ENCODE measurements at regions not wholly inside any gene's neighbourhood (a gene's known extent, or its start where the extent isn't known, plus 50 kb on each side); places are given as distances from the start of the nearest gene placed in this dataset.

DNA sequence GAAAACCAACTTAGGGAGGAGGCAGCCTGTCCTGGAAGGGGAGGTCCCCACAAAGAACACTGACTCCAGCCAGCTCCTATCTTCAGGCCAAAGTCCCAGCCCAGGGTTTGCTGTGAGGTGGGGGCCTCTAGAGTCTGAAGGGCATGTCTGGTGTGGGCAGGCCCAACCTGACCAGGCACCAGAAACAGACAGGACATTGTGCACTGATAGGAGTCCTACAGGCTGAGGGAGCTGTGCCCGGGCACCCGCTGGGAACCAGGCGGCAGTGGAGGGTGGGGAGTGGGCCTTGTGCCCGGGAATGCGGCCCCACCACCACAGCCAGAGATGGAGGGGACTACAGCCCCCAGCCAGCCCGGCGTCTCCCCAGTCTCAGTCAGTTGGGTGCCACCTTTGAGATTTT is 161.4 kb downstream of the WNT7A start:
- no peaks in the 10 kb centered on the region for H3K27me3 Mint-ChIP-seq
- no peak overlapping the region for H3K4me3 Mint-ChIP-seq
- H3K9me3 Mint-ChIP-seq, result peaks cover 10% of the 10 kb centered on the region
- H3K27ac Mint-ChIP-seq, result no peak overlapping the region
- no peaks in the 10 kb centered on the region for H3K4me1 Mint-ChIP-seq
- H3K36me3 Mint-ChIP-seq, result no peaks in the 10 kb centered on the region

DNA sequence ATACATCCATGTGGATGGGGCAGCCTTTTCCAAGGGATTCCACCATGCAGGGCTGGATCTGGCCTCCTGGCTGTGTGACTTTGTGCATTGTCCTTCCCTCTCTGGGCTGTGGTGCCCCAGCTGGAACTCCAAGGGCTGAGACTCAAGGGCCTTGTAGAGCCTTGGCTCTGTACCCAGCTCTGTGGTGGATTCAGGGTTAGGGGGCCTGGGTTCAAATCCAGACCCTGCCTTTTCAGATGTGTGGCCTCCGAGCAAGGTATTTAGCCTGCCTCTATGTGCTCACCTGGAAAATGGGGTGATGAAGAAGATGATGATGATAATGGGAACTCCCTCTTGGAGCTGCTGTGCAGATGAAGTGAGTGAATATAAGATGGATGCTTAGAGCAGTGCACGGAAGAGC is 161.9 kb downstream of the WNT7A start:
- no peaks in the 10 kb centered on the region for H3K4me1 Mint-ChIP-seq

DNA sequence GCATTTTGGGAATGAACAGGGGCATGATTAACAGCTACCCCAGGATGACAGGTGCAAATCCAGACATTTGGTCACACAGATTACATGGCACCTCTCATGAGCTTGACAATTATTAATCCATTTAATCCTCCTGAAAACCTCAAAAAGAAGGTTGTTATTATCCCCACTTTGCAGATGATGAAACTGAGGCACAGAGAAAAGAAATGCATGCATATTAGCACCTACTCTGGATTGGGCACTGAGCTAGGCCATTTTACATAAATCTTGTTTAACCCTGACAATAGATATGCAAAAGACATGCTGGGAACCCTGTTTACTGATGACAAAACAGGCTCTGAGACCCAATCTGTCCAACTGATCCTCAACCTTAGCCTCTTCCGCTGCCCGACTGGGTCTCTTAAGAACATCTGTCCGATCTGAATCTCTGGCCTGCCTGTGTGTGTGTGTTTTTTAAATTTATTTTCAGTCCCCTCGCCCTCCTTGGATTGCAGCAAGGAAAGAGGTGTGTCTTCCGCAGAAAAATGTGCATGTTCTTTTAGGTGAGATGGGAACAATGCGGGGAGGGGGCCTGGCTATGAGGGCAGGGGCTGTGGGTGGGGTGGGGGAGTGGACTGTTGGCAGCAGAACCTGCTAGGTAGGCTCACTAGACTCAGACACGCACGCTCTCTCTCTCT is 162.5 kb downstream of the WNT7A start:
- Mint-ChIP-seq H3K4me1 (no peaks in the 10 kb centered on the region), H3K27ac (no peak overlapping the region), H3K9me3 (no peaks in the 10 kb centered on the region), H3K27me3 (no peaks in the 10 kb centered on the region), H3K4me3 (no peak overlapping the region), H3K36me3 (no peaks in the 10 kb centered on the region)

More for the DNA sequence above, 161.9 kb downstream of the WNT7A start:
- H3K27me3 Mint-ChIP-seq, result no peaks in the 10 kb centered on the region
- H3K4me3 Mint-ChIP-seq, result no peak overlapping the region
- H3K27ac Mint-ChIP-seq, result no peak overlapping the region
- no peaks in the 10 kb centered on the region for H3K36me3 Mint-ChIP-seq
- H3K9me3 Mint-ChIP-seq, result peaks cover 6% of the 10 kb centered on the region

DNA sequence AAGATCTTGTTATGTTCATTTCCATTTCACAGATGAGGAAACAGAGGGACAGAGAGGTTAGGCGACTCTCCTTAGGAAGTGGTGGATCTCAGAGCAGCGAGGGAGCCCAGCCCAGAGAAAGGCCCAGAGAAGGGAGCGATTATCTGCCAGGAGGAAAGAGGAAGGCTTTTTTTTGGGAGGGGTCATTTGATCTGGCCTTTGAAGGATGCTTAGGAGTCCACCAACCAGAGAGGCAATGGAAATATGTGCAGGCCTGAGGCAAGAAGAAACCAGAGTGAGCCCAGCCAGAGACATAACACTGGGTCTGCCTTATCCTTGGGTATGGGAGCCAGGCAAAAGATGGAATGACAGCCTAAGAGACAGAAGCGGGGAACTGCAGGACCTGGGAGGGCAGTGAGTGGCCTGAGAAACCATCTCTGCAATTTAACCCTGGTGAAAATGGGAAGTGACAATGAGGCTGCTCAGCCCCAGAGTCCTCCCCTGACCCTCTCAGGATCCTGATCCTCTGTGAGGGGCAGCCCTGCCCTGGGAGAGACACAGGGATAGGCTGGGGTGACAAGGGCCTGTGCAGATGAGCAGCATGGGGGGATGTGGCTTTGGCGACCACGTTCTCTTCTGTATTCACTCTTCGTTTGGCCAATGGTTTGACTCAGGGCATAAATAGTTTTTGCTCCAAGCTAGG is 163.2 kb downstream of the WNT7A start:
- Mint-ChIP-seq H3K27me3 (no peaks in the 10 kb centered on the region), H3K4me3 (no peak overlapping the region), H3K9me3 (peaks cover 3% of the 10 kb centered on the region), H3K36me3 (no peaks in the 10 kb centered on the region), H3K4me1 (no peaks in the 10 kb centered on the region), H3K27ac (no peak overlapping the region)

DNA sequence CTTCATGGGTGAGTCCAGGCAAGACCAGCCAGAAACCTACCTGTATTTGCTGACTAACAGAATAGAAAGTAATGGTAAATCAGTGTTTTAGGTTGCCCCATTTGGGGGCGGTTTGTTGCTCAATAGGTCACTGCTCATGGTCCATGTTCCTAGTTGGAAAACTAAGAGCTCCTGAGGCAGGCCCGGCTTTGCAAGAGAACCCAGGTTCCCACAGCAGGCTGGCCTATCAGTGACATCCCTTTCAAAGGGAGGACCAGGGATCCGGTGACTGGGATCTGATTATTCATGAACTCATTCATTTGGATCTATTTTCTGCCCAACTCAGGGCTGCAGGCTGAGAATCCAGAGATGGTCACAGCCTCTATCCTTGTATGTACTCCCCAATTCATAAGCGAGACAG is 163.9 kb downstream of the WNT7A start:
- Mint-ChIP-seq H3K27me3 (no peaks in the 10 kb centered on the region), H3K4me1 (no peaks in the 10 kb centered on the region), H3K4me3 (no peak overlapping the region), H3K9me3 (peaks cover 4% of the 10 kb centered on the region), H3K27ac (no peak overlapping the region), H3K36me3 (no peaks in the 10 kb centered on the region)

DNA sequence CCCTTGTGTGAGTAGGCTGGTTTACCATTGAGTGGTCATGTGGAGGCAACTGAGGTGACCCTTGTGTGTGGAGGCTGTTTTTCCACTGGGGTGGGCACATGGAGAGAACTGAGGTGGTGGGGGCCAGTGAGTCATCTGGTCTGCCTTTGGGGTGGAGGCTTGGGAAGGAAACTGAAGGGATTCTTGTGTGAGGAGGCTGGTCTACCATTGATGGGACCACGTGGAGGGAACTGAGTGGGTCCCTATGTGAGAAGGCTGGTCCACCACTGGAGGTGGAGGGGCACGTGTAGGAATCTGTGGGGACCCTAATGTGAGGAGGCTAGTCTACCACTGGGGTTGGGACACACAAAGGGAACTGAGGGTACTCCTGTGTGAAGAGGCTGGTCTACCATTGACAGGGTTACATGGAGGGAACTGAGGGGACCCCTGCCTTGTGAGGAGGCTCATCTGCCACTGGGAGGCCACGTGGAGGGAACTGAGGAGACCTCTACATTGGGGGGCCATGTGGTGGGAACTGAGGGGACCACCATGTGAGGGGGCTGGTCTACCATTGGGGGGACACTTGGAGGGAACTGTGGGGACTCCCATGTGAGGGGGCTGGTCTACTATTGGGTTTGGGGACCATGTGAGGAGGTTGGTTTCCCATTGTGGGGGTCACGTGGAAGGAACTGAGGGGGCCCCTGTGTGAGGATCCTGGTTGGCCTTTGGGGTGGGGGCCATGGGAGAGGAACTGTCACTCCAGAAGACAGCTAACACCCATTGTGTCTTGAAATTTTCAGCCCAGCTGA is 164.5 kb downstream of the WNT7A start:
- H3K9me3 Mint-ChIP-seq, result peaks cover 4% of the 10 kb centered on the region
- no peak overlapping the region for H3K4me3 Mint-ChIP-seq
- H3K4me1 Mint-ChIP-seq, result no peaks in the 10 kb centered on the region
- no peak overlapping the region for H3K27ac Mint-ChIP-seq
- peaks cover under 1% of the 10 kb centered on the region for H3K27me3 Mint-ChIP-seq
- H3K36me3 Mint-ChIP-seq, result no peaks in the 10 kb centered on the region

DNA sequence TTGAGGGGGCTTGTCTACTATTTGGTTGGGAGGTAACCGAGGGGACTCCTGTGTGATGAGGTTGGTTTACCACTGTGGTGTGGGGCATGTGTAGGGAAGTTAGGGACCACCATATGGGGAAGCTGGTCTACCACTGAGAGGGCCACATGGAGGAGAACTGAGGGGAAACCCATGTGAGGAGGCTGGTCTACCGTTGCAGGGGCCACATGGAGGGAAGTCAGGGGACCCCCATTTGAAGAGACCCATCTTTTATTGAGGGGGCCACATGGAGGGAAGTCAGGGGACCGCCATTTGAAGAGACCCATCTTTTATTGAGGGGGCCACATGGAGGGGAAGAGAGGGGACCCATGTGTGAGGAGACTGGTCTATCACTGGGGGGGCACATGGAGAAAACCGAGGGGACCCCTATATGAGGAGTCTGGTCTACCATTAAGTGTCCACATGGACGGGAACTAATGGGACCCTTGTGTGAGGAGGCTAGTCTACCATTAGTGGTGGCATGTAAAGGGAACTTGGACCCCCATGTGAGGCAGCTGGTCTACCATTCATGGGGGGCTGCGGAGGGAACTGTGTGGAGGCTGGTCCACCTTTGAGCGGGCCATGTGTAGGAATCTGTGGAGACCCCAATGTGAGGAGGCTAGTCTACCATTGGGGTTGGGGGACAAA is 165.5 kb downstream of the FBLN2 start:
- peaks cover 4% of the 10 kb centered on the region for H3K9me3 Mint-ChIP-seq

DNA sequence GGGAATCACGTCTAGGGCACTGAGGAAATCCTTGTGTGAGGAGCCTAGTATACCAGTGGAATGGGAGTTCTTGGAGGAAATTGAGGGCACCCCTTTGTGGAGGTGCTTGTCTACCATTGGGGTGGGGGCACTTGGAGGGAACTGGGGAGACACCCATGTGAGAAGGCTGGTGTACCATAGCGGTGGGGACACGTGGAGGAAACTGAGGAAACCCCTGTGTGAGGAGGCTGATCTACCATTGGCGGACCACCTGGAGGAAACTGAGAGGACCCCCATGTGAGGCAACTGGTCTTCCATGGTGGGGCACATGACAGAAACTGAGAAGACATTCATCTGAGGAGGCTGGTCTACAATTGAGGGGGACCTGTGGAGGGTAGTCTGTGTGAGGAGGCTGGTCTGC is 164.5 kb downstream of the FBLN2 start:
- no peak overlapping the region for H3K27ac Mint-ChIP-seq
- H3K27me3 Mint-ChIP-seq, result peaks cover 2% of the 10 kb centered on the region
- H3K36me3 Mint-ChIP-seq, result no peaks in the 10 kb centered on the region
- H3K4me3 Mint-ChIP-seq, result no peak overlapping the region
- H3K4me1 Mint-ChIP-seq, result no peaks in the 10 kb centered on the region
- H3K9me3 Mint-ChIP-seq, result peaks cover 10% of the 10 kb centered on the region

More for the DNA sequence above, 165.5 kb downstream of the FBLN2 start:
- H3K4me3 Mint-ChIP-seq, result no peak overlapping the region
- no peak overlapping the region for H3K27ac Mint-ChIP-seq
- H3K4me1 Mint-ChIP-seq, result no peaks in the 10 kb centered on the region
- peaks cover 2% of the 10 kb centered on the region for H3K27me3 Mint-ChIP-seq
- H3K36me3 Mint-ChIP-seq, result no peaks in the 10 kb centered on the region

DNA sequence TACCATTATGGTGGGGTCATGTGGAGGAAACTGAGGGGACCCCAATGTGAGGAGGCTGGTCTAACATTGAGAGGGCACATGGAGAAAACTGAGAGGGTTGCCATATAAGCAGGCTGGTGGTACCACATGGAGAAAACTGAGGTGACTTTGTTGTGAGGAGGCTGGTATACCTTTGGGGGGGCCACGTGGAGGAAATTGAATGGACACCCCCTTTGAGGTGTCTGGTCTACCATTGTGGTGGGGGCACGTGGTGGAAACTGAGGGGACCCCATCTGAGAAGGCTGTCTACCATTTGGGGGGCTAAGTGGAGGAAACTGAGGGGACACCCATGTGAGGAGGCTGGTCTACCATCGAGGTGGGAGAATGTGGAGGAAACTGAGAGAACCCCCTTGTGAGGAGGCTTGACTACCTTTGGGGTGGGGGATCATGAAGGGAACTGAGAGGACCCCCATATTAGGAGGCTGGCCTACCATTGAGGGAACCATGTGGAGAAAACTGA is 163.8 kb downstream of the FBLN2 start:
- Mint-ChIP-seq H3K27me3 (peaks cover 2% of the 10 kb centered on the region), H3K36me3 (no peaks in the 10 kb centered on the region), H3K4me3 (no peak overlapping the region), H3K9me3 (peaks cover 10% of the 10 kb centered on the region), H3K4me1 (no peaks in the 10 kb centered on the region), H3K27ac (no peak overlapping the region)

DNA sequence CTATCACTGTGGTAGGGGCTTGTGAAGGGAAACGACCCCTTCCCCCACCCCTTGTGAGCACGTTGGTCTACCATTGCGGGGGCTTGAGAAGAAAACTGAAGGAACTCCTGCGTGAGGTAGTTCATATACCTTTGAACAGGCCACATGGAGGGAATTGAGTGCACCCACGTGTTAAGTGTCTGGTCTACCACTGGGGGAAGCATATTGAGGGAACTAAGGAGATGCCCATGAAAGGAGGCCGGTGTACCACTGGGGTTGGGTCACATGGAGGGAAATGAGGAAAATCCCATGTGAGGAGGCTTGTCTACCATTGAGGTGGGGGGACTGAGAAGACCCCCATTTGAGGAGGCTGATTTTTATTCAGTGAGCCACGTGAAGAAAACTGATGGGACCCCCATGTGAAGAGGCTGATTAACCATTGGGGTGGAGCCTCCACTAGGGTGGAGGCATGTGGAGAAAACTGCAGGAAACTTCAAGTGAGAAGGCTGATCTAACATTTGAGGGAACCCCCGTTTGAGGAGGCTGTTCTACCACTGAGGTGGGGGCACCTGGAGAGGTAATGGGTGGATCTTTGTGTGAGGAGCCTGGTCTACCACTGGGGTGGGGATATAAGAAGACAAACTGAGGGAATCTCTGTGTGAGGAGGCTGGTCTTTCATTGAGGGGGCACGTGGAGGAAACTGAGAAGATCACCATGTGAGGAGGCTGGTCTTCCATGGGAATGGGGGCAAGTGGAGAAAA is 163.2 kb downstream of the FBLN2 start:
- H3K27me3 Mint-ChIP-seq, result peaks cover 4% of the 10 kb centered on the region
- peaks cover 10% of the 10 kb centered on the region for H3K9me3 Mint-ChIP-seq
- no peaks in the 10 kb centered on the region for H3K36me3 Mint-ChIP-seq
- H3K4me1 Mint-ChIP-seq, result no peaks in the 10 kb centered on the region
- no peak overlapping the region for H3K4me3 Mint-ChIP-seq
- no peak overlapping the region for H3K27ac Mint-ChIP-seq

DNA sequence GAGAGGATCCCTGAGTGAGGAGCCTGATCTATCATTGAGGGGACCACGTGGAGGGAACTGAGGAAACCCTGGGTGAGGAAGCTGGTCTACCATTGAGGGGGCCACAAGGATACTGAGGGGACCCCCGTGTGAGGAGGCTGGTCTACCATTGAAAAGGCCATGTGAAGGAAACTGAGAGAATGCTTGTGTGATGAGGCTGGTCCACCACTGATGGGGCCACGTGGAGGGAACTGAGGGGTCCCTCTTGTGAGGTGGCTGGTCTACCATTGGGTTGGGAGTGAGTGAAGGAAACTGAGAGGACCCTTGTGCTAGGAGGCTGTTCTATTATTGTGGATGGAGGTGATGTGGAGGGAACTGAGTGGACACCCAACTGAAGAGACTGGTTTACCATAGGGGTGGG is 161.3 kb downstream of the FBLN2 start:
- Mint-ChIP-seq H3K36me3 (no peaks in the 10 kb centered on the region), H3K9me3 (peaks cover 22% of the 10 kb centered on the region), H3K27me3 (peaks cover 5% of the 10 kb centered on the region)

DNA sequence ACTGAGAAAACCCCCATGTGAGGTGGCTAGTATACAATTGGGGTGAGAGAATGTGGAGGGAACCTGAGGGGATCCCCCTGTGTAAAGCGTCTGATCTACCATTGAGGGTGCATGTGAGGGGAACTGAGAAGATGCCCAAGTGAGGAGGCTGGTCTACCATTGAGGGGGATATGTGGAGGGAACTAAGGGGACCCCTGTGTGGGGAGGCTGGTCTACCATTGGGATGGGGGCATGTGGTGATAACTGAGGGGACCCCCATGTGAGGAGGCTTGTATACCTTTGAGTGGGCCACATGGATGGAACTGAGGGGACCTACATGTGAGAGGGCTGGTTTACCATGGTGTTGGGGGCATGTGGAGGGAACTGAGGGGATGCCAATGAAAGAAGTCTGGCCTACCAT is 160.8 kb downstream of the FBLN2 start:
- Mint-ChIP-seq H3K9me3 (peaks cover 27% of the 10 kb centered on the region), H3K27ac (no peak overlapping the region), H3K4me3 (no peak overlapping the region), H3K27me3 (peaks cover 8% of the 10 kb centered on the region), H3K36me3 (peaks cover 4% of the 10 kb centered on the region), H3K4me1 (no peaks in the 10 kb centered on the region)

More for the DNA sequence above, 161.3 kb downstream of the FBLN2 start:
- Mint-ChIP-seq H3K4me3 (no peak overlapping the region), H3K4me1 (no peaks in the 10 kb centered on the region), H3K27ac (no peak overlapping the region)

DNA sequence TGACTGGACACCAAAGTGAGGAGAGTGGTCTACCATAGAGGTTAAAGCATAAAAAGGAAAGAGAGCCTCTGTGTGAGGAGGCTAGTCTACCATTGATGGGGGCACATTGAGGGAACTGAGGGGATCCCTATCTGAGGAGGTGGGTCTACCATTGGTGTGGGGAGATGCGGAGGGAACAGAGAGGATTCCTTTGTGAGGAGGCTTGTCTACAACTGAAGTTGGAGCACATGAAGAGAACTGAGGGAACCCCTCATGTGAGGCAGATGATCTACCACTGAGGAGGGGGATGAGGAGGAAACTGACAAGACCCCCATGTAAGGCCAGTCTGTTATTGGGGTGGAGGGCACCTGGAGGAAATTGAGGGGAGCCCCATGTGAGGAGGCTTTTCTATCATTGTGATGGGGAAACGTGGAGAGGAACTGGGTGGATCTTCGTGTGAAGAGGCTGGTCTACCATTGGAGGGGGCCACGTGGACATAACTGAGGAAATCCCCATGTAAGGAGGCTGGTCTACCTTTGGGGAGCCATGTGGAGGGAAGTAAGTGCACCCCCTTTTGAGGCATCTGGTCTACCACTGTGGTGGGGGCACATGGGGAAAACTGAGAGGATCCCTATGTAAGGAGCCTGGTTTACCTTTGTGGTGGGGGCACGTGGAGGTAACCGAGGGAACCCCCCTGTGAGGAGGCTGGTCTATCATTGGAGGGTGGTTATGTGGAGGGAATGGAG is 160.1 kb downstream of the FBLN2 start:
- Mint-ChIP-seq H3K4me1 (no peaks in the 10 kb centered on the region), H3K27ac (no peak overlapping the region), H3K9me3 (peaks cover 31% of the 10 kb centered on the region), H3K4me3 (no peak overlapping the region), H3K27me3 (peaks cover 10% of the 10 kb centered on the region), H3K36me3 (peaks cover 6% of the 10 kb centered on the region)

DNA sequence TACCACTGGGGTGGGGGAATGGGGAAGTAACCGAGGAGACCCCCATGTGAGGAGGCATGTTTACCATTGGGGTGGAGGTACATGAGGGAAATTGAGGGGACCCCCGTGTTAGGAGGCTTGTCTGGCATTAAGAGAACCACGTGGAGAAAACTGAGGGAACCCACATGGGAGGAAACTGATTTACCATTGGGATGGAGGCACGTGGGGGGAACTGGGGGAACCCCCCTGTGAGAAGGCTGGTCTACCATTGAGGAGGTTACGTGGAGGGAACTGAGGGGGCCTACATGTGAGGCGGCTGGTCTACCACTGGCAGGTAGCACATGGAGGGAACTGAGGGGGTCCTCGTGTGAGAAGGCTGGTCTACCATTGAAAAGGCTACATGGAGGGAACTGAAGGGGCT is 159.4 kb downstream of the FBLN2 start:
- H3K36me3 Mint-ChIP-seq, result peaks cover 6% of the 10 kb centered on the region
- no peak overlapping the region for H3K27ac Mint-ChIP-seq
- H3K4me1 Mint-ChIP-seq, result no peaks in the 10 kb centered on the region
- H3K4me3 Mint-ChIP-seq, result no peak overlapping the region
- H3K27me3 Mint-ChIP-seq, result peaks cover 10% of the 10 kb centered on the region
- H3K9me3 Mint-ChIP-seq, result peaks cover 31% of the 10 kb centered on the region

All from activated naive CD4-positive, alpha-beta T cell treated with anti-CD3 and anti-CD28 coated beads, Interleukin-2, amount 50 U/mL, for 24 hours (primary cell).